ENCODE measurements at regions not wholly inside any gene's neighbourhood (a gene's known extent, or its start where the extent isn't known, plus 50 kb on each side); places are given as distances from the start of the nearest gene placed in this dataset.
"Not testable (repeated sequence)": the region's sequence is repeated elsewhere in the genome, so short reads cannot be mapped to it uniquely, and the experiment has no call there.

DNA sequence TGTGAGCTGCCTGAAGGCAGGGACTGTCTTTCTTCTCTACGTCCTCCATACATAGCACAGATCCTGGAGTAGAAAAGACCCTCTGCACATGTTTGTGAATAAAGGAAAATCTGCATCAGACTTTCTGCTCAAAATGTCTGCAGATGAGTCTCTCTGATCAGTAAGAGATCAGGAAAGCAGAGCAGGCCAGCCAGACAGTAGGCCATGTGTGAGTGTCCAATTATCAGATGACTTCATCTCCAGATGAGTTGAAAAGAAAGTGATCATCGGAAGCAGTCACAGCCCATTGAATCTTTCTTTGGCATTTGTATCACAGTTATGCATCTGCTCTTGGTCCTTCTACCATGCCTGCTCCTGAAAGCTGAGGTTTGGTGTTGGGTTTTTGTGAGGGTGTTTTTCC, 298.7 kb upstream of the NCAM1 start:
- no peak for TF ChIP-seq CTCF (IDR thresholded peaks at IDR 0.05; ENCODE audit: low read length, missing control alignments)
- DNase-seq (ENCODE audit: low read depth) = no peak
- no peak overlapping the region for H3K4me3 ChIP-seq (replicated peaks; ENCODE audit: low read depth, low read length)

DNA sequence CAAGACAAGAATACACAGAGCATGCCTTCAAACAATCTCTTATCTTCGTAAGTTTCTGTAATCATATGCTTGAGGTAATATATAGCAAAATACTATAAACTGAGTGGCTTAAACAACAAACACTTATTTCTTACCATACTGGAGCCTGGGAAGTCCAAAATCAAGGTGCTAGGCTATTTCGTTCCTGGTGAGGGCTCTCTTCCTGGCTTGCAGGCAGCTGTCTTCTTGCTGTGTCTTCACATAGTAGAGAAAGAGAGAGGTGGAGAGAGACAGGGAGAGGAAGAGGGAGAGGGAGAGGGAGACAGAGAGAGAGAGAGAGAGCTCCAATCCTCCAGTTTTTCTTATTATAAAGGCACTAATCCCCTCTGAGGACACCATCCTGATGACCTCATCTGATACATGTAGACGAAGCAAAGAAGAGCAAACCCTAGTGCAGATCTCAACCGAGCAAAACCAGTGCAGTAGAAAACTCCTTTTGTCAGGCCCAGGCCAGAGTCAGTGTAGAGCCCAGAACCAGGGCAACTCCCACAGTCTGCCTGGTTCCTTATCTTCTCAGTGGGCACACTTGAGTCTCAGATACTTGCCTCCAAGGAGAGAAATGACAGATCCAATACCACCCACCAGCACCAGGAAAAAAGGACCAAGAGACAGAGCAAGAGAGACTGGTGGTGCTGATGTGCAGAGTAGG, 297.1 kb upstream of the NCAM1 start:
- no peak overlapping the region for H3K4me3 ChIP-seq (replicated peaks; ENCODE audit: low read depth, low read length)
- TF ChIP-seq CTCF (IDR thresholded peaks at IDR 0.05; ENCODE audit: low read length, missing control alignments) = no peak
- no peak for DNase-seq (ENCODE audit: low read depth)

DNA sequence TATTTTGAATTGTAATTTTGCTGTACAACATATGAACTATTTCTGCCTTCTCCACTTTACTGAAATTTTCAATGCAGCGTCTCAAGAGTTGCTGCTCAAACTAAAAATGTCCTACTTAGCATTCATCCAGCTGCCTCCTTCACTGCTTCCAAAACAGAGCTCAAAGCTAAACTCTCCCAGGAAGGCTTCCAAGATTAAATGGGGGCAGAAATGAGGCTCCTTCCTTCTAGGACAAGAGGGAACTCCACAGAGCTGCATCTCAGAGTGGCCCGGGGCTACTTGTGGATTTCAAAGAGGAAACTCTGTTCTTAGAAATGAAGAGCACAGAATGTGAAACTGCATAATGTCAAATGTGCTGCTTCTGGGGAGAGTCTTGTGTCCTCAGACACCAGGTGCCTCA, 295.9 kb upstream of the NCAM1 start:
- no peak overlapping the region for H3K4me3 ChIP-seq (replicated peaks; ENCODE audit: low read depth, low read length)
- no peak for TF ChIP-seq CTCF (IDR thresholded peaks at IDR 0.05; ENCODE audit: low read length, missing control alignments)
- no peak for DNase-seq (ENCODE audit: low read depth)

DNA sequence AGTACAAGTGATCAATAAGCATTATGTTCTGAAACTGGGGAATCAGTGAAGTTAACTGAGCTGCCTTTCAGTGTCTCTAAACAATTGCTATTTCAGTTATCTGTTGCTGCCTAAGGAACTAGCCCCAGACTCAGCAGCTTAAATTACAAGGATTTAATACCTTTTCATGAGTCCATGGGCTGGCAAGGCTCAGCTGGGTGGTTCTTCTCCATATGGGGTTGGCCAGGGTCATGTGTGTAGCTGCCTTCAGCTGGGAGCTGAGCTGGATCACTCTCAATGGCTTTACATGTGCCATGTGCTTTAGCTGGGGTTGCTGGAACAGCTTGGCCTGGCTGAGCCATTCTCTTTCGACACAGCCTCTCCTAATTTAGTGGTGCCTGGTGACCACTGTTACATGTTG, 295.0 kb upstream of the NCAM1 start:
- DNase-seq (ENCODE audit: low read depth) = no peak
- H3K4me3 ChIP-seq (replicated peaks; ENCODE audit: low read depth, low read length) = no peak overlapping the region
- no peak for TF ChIP-seq CTCF (IDR thresholded peaks at IDR 0.05; ENCODE audit: low read length, missing control alignments)

DNA sequence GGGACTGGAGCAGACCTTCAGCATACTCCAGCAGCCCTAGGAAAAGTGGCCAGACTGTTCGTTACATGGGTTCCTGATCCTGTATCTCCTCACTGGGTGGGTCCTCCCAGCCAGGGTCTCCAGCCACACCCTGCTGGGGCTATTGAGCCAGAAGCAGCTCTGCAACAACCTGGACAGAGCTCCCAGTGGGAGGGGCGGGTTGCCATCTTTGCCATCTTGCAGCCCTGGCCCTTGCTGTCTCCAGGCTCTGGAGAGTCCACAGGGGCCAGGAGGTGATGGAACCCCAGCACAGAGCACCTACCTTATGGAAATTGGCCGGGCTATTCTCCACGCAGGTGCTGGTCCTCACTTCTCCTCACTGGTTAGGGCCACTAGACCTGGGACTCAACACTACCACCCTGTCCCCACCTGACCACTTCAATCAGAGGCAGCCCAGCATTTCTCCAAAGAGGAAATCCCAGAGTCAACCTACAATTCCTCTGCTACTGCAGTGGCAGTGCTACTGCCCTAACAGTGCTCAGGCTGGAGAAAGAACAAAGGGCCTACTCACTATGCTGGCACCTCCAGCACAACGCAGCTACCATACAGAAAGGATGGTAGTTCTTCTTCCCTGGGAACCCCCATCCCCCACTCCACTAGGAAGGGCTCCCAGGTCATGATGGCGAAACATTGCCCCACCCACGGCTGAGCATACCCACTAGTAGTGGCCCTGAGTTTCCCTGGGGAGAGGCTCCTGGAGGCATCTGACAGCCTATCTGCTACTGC, 290.2 kb upstream of the NCAM1 start:
- TF ChIP-seq CTCF (IDR thresholded peaks at IDR 0.05; ENCODE audit: low read length, missing control alignments) = no peak
- no peak for DNase-seq (ENCODE audit: low read depth)
- H3K4me3 ChIP-seq (replicated peaks; ENCODE audit: low read depth, low read length) = no peak overlapping the region

DNA sequence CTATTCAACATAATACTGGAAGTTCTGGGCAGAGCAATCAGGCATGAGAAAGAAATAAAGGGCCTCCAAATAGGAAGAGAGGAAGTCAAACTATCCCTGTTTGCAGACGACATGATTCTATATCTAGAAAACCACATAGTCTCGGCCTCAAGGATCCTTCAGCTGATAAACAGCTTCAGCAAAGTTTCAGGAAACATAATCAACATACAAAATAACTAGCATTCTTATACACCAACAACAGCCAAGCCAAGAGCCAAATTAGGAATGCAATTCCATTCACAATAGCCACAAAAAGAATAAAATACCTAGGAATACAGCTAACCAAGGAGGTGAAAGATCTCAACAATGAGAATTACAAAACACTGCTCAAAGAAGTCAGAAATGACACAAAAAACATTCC, 287.8 kb upstream of the NCAM1 start:
- not testable (repeated sequence) for DNase-seq (ENCODE audit: low read depth)

DNA sequence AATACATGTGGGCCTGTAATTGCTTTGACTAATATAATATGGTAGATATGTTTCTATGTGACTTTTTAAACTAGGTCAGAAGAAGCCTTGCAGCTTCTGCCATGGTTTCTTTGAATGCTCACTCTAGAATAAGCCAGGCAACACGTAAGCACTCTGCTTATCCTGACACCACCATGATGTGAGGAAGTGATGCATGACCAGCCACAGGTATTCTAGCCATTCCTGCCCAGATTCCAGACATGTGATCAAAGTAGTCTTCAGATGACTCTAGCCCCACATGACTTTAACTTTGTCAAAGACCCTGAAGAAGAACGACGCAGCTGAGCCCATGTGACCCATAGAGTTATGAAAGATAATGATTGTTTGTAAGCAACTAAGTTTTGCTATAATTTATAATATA, 276.1 kb upstream of the NCAM1 start:
- no peak for DNase-seq (ENCODE audit: low read depth)
- H3K4me3 ChIP-seq (replicated peaks; ENCODE audit: low read depth, low read length) = no peak overlapping the region
- TF ChIP-seq CTCF (IDR thresholded peaks at IDR 0.05; ENCODE audit: low read length, missing control alignments) = no peak

More for the DNA sequence above, 287.8 kb upstream of the NCAM1 start:
- H3K4me3 ChIP-seq (replicated peaks; ENCODE audit: low read depth, low read length) = not testable (repeated sequence)
